Epithelial cell of esophagus (primary cell): ENCODE measurements at regions not wholly inside any gene's neighbourhood (a gene's known extent, or its start where the extent isn't known, plus 50 kb on each side); places are given as distances from the start of the nearest gene placed in this dataset.

ENCODE experiments used
- DNase-seq: peaks from one replicate; pipeline ENCODE4 v3.0.0; 2010; ENCODE audit warnings: low read depth
- H3K4me3 ChIP-seq: 2 replicates; pipeline ENCODE4 v1.5.1; 2011; ENCODE audit warnings: mild to moderate bottlenecking, low read length, control low read depth
- TF ChIP-seq, protein P1 (sequence below): IDR thresholded peaks from 2 replicates; pipeline ENCODE4 v1.5.1; 2011; ENCODE audit warnings: low read depth, mild to moderate bottlenecking, low read length, control low read depth, inconsistent platforms; ENCODE audit not compliant: insufficient read depth; ENCODE audit errors: missing control alignments

DNA sequence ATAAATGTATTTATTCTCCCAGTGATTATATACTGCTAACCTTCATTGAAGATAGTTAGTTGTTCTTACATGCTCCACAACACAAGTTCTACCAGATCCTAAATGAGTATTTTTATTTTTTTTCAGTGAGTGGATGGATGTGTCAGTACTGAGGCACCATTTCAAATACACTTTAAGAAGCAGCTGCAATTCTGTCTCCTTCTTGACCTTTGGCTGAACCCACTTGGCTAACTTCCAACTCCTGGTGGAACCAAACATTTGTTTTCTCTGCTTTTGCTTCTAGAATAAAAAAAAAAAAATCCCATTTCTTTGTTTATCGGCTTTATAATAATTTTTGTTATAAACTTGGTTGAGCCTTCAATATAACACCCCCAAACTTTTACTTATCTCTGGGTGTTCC is 458.3 kb upstream of the MAP3K7 start:
- DNase-seq = no peak
- no peak overlapping the region for H3K4me3 ChIP-seq
- TF ChIP-seq, protein P1, sequence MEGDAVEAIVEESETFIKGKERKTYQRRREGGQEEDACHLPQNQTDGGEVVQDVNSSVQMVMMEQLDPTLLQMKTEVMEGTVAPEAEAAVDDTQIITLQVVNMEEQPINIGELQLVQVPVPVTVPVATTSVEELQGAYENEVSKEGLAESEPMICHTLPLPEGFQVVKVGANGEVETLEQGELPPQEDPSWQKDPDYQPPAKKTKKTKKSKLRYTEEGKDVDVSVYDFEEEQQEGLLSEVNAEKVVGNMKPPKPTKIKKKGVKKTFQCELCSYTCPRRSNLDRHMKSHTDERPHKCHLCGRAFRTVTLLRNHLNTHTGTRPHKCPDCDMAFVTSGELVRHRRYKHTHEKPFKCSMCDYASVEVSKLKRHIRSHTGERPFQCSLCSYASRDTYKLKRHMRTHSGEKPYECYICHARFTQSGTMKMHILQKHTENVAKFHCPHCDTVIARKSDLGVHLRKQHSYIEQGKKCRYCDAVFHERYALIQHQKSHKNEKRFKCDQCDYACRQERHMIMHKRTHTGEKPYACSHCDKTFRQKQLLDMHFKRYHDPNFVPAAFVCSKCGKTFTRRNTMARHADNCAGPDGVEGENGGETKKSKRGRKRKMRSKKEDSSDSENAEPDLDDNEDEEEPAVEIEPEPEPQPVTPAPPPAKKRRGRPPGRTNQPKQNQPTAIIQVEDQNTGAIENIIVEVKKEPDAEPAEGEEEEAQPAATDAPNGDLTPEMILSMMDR = no peak

DNA sequence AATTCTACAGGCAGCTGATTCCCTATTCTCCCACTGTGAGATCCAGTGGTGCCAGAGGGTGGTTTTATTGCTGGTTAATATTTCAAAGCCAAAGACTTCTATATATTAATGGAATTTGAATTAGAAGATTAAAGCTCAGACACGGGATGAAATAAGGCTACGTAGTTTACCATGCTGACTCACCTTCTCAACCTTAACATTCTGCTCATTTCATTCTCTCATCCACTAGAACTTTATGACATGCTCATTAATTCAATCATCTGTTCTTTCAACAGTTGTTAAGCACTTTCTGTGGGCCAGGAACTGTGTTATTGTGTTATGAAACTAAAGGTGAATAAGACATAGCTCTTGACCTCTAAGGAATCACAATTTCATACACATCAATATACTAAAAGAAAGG is 456.9 kb upstream of the MAP3K7 start:
- TF ChIP-seq, protein P1 = no peak
- no peak for DNase-seq
- no peak overlapping the region for H3K4me3 ChIP-seq

DNA sequence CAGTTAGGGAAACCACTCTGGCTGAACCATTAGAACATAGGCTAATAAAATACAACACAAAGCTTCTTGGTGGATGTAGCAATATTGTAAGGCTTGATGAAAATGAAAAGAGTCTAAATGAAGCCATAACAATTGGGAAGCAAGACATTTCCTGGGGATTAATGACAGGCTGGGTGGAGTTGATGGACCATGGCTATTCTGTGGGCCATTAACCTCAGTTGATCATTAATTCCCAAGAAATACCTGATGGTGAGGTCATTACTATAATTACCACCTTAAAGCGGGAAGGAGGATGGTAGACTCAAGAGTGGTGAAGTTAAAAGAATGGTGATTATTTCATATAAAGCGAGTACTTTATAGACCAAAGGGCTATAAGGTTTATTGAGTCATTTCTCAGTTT is 455.8 kb upstream of the MAP3K7 start:
- no peak for DNase-seq
- TF ChIP-seq, protein P1 = no peak
- H3K4me3 ChIP-seq = no peak overlapping the region

DNA sequence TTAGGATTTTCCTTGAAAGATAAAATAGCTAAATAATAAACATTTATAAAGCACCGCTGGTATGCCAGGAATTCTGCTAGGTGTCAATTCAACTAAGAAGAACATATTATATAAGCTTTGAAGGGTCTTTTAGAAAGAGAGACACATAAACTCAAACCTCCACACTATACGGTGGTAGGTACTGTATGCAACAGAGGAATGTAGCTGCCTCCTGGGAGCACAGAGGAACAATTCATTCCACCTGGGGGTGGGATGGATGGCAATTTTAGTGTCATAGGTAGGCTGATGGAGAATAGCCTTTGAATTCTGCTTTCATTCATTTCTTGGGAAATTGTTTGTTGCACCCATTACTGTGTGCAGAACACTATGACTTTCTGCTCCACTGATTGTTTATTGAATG is 447.1 kb upstream of the MAP3K7 start:
- TF ChIP-seq, protein P1 = no peak
- H3K4me3 ChIP-seq = no peak overlapping the region
- no peak for DNase-seq

DNA sequence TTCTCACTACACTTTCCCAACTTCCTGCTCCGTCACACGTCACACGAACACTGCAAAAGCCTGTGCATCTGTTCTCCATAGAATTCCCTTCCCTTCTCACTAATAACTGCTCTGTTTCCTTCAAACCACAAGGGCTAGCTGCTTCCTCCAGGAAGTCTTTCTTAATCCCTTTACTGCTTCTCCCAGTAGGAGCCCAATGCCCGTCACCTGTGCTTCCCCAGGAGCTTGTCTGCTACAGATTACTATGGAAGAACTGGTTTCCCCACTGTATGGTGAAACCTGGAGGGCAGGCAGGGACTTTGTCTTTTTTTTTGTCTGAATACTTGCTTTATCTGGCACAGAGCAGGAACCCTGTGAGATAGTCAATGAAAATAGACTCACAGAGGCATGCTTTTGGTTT is 444.7 kb upstream of the MAP3K7 start:
- peak; percentile 27 for DNase-seq
- TF ChIP-seq, protein P1 = no peak
- H3K4me3 ChIP-seq = no peak overlapping the region

DNA sequence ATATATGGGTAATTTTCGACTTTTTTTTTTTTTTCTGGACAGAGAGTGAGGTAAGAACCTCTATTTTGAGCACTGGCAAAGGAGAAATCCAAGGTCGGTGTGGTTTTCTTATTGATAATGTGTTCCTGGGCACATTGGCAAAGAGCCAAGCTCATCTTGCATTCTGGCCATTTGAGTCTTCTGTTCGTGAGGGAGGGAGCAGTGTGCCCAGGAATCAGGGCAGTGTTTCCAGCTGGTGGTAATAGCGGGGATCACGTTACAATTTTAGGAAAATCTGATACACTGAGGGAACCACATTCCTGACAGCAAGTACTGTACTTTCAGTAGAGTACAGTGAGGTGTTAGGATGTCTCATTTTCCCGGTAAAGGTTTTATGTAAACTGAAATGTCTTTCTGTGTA is 442.3 kb upstream of the MAP3K7 start:
- H3K4me3 ChIP-seq = no peak overlapping the region
- DNase-seq = no peak
- TF ChIP-seq, protein P1 = no peak

DNA sequence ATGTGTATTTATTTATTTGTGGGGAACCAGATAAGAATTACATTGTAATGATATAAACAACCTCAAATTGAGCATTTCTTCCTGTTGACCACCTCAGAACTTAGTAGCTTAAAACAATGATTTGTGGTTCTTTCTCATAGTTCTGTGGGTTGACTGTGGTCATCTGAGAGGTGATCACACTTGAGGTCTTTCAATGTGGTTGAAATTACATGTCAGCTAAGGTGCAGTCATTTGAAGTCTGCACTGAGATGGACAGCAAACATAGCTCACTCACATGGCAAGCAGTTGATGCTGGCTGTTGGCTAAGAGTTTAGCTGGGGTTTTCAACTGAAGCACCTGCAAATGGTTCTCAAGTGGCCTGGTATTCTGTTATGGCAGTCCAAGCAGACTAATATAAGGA is 436.7 kb upstream of the MAP3K7 start:
- no peak for DNase-seq
- no peak overlapping the region for H3K4me3 ChIP-seq
- TF ChIP-seq, protein P1 = no peak
